ENCODE measurements at regions not wholly inside any gene's neighbourhood (a gene's known extent, or its start where the extent isn't known, plus 50 kb on each side); places are given as distances from the start of the nearest gene placed in this dataset.

GRCh38 chr11:70824605-70825245 is 426.4 kb downstream of the CTTN start:
- Mint-ChIP-seq H3K27ac (no peak overlapping the region), H3K27me3 (peaks cover 27% of the 10 kb centered on the region), H3K36me3 (ENCODE audit: low read depth) (no peaks in the 10 kb centered on the region), H3K4me3 (no peak overlapping the region), H3K9me3 (no peaks in the 10 kb centered on the region), H3K4me1 (no peaks in the 10 kb centered on the region)
- ChIA-PET CTCF (no interaction called here), POLR2A (no interaction called here)
- TF ChIP-seq, protein P1, sequence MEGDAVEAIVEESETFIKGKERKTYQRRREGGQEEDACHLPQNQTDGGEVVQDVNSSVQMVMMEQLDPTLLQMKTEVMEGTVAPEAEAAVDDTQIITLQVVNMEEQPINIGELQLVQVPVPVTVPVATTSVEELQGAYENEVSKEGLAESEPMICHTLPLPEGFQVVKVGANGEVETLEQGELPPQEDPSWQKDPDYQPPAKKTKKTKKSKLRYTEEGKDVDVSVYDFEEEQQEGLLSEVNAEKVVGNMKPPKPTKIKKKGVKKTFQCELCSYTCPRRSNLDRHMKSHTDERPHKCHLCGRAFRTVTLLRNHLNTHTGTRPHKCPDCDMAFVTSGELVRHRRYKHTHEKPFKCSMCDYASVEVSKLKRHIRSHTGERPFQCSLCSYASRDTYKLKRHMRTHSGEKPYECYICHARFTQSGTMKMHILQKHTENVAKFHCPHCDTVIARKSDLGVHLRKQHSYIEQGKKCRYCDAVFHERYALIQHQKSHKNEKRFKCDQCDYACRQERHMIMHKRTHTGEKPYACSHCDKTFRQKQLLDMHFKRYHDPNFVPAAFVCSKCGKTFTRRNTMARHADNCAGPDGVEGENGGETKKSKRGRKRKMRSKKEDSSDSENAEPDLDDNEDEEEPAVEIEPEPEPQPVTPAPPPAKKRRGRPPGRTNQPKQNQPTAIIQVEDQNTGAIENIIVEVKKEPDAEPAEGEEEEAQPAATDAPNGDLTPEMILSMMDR (IDR thresholded peaks at IDR 0.05): no peak
- no peak for ATAC-seq (ENCODE audit: low read depth)
- DNase-seq: no peak
- intact Hi-C loops (cut with micrococcal nuclease): no loop called here

DNA sequence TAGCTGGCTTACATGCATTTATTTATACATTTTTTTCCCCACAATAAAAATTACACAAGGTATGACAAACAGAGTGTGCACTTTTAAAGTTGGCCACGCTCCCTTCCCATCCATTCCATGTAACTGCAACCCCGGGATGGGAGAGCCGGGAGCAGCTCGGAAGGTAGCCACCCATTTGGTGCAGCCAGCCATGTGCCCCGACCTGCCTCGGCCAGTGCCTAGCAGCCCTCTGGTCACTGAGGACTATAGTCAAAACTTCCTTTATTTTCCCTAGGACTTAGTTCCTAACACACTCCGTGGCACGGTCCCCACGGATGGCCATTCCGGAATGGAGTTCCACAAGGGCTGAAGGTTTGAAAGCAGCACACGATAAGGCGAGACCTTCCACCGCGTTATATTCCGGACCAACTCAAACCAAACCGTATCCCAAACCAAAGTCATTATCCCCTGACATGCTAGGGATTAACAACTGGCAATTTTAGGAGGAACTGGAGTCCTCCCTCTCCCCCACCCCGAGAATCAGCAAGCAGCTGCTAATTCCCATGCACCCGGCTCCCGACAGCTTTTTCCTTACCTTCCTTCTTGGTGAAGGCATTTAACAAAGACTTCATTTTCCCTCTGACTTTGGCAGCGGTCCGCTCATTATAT is 426.4 kb downstream of the SHANK2 start:
- Mint-ChIP-seq H3K4me3 (no peak overlapping the region), H3K36me3 (ENCODE audit: low read depth) (no peaks in the 10 kb centered on the region), H3K27me3 (peaks cover 27% of the 10 kb centered on the region), H3K27ac (no peak overlapping the region), H3K4me1 (no peaks in the 10 kb centered on the region), H3K9me3 (no peaks in the 10 kb centered on the region)
- POLR2A ChIA-PET: no interaction called here
- ATAC-seq (ENCODE audit: low read depth) (no peak), DNase-seq (no peak)
- TF ChIP-seq, protein P1 (IDR thresholded peaks at IDR 0.05): no peak
- intact Hi-C loops (cut with micrococcal nuclease): no loop called here
- CTCF ChIA-PET: no interaction called here

- H3K4me1 Mint-ChIP-seq: no peaks in the 10 kb centered on the region
- peaks cover 27% of the 10 kb centered on the region for H3K27me3 Mint-ChIP-seq
- ChIA-PET POLR2A (no interaction called here), CTCF (no interaction called here)
- no peaks in the 10 kb centered on the region for H3K36me3 Mint-ChIP-seq (ENCODE audit: low read depth)
- ATAC-seq (ENCODE audit: low read depth) (no peak), DNase-seq (no peak)
- intact Hi-C loops (cut with micrococcal nuclease): no loop called here
- no peak overlapping the region for H3K4me3 Mint-ChIP-seq
- no peak overlapping the region for H3K27ac Mint-ChIP-seq
- H3K9me3 Mint-ChIP-seq: no peaks in the 10 kb centered on the region
- TF ChIP-seq, protein P1 (IDR thresholded peaks at IDR 0.05): no peak
These were observed 425.6 kb downstream of the SHANK2 start for GRCh38 chr11:70826541-70827335.

DNA sequence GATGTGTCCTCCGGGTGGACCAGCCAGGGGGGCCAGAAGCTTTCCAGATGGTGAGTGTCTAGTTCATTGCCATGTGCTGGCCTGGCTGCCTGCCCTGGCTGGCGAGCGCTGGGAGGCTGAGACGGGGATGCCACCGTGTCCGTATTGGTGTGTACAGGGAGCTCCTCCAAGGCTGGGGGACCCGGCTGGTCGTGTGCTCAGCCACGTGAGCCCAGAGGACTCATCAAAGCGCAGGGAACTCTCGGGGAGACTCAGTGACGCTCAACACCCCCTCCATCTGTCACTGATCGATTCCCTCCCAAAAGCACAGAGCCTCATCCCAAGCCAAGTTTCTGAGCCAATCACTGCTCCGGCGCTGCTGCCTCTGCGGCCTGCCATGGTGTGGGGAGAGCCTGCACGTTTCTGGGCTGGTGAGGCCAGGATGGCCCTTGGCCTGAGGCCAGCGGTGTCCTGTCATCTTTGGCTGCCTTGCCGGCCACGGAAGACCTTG is 423.7 kb downstream of the SHANK2 start:
- ATAC-seq (ENCODE audit: low read depth) (no peak), DNase-seq (no peak)
- intact Hi-C loops (cut with micrococcal nuclease): no loop called here
- Mint-ChIP-seq H3K9me3 (no peaks in the 10 kb centered on the region), H3K27me3 (peaks cover 21% of the 10 kb centered on the region), H3K27ac (no peak overlapping the region), H3K4me1 (no peaks in the 10 kb centered on the region), H3K4me3 (no peak overlapping the region), H3K36me3 (ENCODE audit: low read depth) (no peaks in the 10 kb centered on the region)
- ChIA-PET CTCF (no interaction called here), POLR2A (no interaction called here)
- TF ChIP-seq, protein P1 (IDR thresholded peaks at IDR 0.05): no peak
